Right ventricle myocardium inferior (tissue), 1 donor: ENCODE measurements at regions not wholly inside any gene's neighbourhood (a gene's known extent, or its start where the extent isn't known, plus 50 kb on each side); places are given as distances from the start of the nearest gene placed in this dataset.
"Not testable (repeated sequence)": the region's sequence is repeated elsewhere in the genome, so short reads cannot be mapped to it uniquely, and the experiment has no call there.

Experiments used
- ATAC-seq: fragments of 200-7000 bp; cut with Tn5 transposase; one replicate; pipeline ENCODE4 v1.9.1; 2020; ENCODE audit warnings: mild to moderate bottlenecking, moderate library complexity
- DNase-seq: peaks from one replicate; pipeline ENCODE4 v3.0.0; 2021; ENCODE audit errors: missing footprints
- intact Hi-C: fragments of 100-400 bp; cut with DNase I; formaldehyde crosslinking; loops from one replicate; pipeline ENCODE4 v1.11.0; 2022
- donor health status: DM: no; HTN: yes; CAD: no; lungs with severe emphysema.

DNA sequence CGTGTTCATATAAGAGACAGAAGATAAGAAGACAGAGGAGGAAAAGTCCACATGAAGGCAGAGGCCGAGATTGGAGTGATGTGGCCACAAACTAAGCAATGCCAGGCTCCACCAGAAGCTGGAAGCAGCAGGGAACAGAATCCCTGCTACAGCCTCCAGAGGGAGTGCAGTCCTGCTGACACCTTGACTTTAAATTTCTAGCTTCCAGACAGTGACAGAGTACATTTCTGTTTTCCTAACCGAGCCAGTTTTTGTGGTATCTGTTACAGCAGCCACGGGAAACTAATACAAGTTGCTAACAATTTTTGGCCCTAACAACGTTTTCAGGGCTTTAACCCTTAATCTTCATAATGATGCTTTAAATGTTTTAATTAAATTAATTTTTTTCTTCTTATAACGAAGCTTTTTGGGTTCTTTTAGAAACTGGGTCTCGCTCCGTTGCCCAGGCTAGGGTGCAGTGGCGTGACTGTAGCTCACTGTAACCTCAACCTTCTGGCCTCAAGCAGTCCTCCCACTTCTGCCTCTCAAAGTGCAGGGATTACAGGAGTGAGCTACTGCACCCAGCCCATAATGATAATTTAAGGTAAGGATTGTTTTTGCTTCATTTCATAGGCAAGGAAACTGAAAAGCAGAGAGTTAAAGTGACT lies 202.3 kb upstream of the PROK2 start:
- ATAC-seq: peak; percentile 34
- DNase-seq: no peak
- intact Hi-C loops: no loop called here

DNA sequence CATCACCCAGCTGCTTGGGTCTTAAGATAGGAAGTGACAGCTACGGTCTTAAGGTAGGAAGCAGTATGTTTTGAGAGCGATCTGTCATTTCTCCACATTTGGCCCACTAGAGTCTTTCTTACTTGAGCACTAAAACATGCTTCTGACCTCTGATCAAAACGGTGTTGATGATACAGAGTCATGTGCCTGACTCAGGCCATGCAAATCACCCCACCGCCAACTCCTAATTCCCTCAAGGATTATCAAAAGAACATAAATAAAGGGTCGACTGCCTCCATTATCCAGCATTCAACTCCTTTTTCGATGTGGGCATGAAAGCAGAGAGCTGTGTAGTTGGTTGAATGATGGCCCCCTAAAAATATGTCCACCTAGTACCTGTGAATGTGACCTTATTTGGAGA lies 201.7 kb upstream of the PROK2 start:
- ATAC-seq: no peak
- intact Hi-C loops: no loop called here
- DNase-seq: no peak

DNA sequence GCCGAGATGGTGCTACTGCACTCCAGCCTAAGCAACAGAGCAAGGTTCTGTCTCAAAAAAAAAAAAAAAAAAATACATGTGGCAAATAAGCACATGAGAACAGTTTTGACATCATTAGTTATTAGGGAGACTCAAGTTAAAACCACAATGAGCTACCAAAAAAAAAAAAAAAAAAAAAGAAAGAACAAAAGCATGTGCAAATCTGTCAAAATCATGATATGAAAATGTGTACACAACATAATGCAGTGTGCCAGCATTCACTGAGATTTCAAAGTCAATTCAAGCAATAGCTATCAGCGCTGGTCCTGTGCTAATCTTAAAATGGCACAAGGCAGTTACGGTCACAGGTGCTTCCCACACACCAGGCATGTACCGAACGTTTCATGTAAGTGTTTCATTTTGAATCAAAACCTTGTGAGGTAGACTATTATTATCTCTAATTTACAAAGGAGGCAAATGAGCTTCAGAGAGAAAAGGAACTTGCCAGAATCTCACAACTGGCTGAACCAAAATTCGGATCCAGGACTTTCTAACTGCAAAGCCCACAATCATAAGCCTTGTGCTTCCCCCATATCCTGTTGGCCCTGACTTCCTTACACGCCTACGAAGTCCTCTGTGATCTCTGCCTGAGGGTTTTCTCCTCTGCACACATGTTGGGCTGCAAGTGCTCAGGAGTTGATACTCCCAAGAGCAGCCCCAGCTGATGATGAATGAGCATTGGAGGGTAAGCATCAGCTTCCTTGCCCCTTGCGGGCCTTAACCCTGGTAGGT lies 200.1 kb upstream of the PROK2 start:
- DNase-seq (no peak), ATAC-seq (no peak)
- intact Hi-C loops: no loop called here

DNA sequence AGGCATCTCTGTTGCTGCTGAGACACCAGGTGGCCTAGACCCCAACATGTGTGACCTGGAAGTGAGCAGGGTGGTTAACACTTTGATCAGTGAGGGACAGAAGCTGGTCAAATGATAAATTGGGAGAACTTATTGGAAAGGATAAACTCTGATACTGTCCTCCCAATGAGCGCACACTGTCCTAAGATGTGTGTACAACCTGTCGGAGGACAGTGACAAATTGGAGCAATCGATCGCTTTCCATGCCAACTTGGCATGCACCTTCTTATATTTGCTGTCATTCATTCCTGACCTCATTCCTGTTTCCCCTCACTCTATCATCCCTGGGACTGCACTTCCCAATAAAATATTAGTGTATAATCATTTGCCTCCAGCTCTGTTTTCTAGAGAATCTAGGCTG lies 198.7 kb upstream of the PROK2 start:
- DNase-seq (no peak), ATAC-seq (no peak)
- intact Hi-C loops: no loop called here

DNA sequence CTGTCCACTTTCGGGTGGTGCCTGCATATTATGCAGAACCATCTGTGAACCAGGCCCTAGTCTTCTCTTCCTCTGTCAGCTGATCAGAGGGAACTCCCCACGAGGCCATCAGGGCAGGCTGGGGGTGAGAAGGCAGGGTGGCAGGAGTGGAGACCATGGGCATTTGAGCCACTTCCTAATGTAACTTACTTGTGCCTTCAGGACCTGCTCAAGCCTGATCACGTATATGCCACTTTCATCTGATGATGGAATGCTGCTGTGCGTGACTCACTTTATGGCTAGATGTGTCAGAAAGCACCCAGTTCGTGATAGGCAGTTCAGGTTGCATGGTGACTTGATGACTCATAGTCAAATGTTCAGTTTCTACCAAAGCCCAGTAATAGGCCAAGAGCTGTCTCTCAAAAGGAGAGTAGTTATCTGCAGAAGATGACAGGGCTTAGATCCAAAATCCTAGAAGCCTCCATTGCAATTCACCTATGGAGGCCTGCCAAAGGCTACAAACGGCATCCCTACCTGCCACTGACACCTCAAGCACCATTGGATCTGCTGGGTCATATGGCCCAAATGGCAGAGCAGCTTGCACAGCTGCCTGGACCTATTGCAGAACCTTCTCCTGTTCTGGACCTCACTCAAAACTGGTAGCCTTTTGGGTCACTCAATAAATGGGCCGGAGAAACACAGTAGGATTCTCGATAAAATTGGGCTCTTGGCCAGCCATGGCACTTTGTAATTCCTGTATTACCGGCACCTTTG lies 197.7 kb upstream of the PROK2 start:
- intact Hi-C loops, ATAC-seq: not testable (repeated sequence)

DNA sequence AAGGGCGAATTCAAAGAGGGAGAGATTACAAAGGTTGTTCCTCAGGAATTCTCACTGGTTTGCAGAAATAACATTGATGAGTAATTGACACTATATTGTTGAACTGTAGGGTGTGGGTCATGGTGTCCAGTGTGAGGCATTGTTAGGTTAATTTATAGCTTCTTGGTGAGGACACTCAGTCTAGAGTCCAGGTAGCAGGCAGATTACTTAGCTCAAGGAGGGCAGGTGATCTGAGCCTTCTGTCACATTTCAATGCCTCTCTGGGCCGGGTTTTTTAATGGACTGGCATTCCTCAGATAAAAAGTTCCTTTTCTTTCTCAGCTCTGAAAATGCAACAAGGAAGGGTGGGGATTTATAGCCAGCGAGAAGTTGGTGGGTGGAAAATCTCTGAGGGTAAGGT lies 194.2 kb upstream of the PROK2 start:
- DNase-seq (no peak), ATAC-seq (no peak)
- intact Hi-C loops: no loop called here

More for the DNA sequence above, 197.7 kb upstream of the PROK2 start:
- DNase-seq: not testable (repeated sequence)

DNA sequence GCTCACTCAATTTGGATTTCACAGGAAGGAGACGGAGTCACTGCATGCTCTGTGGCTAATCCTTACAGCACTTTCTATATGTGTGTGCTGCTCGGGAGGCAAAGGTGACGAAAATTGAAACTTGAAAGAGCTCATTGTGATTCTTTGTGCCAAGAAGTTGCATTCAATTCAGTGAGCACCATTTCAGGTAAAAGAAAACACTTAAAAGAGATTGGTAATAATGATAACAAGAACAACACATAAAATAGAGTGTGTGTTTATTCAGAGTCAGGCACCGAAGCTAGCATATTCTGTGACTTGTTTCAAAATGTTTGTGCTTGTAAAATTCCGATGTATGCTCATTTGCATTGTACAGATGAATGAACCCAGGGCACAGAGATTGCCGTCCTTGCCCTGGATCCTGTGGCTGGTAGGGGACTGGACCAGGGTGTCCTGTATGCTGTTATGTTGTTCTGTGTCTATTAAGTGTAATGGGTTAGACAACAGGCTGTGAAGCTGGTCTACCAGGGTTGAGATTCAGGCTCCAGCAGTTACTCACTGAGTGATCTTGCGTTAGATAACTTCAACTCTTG lies 193.3 kb upstream of the PROK2 start:
- DNase-seq (no peak), ATAC-seq (no peak)
- intact Hi-C loops: no loop called here

DNA sequence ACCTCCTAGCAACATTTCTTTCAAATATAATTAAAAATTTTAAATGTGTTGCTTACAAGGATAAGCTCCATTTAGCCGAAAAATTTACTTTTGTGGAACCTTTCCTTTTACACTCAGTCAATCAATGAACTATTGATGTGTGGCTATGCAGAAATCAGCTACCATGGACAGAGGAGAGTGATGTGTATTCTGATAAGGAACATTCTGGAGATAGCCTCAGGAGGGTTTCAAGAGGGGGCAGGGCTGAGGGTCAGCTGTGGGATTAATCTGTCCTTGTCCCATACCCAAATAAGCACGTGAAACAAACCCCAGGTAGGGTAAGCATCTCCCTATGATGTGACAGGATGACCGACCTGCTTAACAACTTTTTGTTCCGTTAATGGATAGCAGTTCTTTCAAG lies 192.6 kb upstream of the PROK2 start:
- ATAC-seq: no peak
- intact Hi-C loops: no loop called here
- DNase-seq: no peak

DNA sequence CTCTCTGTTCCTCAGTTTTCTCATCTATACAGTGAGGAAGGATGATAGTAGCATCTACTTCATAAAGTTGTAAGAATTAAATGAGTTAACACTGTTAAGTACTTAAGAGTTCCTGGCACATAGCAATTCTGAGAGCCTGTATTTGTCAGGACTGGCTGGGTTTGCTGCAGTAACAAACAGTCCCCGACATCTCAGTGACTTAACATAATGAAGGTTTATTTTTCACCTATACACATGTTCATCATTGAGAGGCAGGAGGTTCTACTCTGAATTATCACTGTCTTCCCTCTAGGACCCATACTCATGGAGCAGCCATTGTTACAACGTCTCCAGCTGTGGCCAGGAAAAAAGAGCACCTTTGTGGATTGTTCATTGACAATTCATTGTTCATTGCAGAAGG lies 190.6 kb upstream of the PROK2 start:
- no peak for ATAC-seq
- DNase-seq: no peak
- intact Hi-C loops: no loop called here

DNA sequence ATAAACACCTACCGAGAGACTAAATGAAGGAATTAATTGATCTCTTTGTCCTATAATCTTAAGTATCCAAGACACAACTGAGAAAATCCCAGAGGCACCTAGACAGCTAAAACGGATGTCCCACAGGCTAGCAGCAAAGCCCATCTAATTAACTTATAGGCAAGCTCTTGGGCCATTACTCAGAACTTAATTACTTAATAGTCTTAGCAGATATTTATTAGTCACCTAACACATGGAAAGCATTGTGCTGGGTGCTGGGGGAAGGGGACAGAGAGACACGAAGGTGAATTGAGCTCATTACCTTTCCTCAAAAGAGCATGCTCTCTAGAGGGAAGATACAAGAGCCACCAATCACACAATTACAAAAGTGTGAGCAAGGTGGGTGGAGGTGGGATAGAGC lies 189.8 kb upstream of the PROK2 start:
- no peak for ATAC-seq
- DNase-seq: no peak
- intact Hi-C loops: no loop called here

DNA sequence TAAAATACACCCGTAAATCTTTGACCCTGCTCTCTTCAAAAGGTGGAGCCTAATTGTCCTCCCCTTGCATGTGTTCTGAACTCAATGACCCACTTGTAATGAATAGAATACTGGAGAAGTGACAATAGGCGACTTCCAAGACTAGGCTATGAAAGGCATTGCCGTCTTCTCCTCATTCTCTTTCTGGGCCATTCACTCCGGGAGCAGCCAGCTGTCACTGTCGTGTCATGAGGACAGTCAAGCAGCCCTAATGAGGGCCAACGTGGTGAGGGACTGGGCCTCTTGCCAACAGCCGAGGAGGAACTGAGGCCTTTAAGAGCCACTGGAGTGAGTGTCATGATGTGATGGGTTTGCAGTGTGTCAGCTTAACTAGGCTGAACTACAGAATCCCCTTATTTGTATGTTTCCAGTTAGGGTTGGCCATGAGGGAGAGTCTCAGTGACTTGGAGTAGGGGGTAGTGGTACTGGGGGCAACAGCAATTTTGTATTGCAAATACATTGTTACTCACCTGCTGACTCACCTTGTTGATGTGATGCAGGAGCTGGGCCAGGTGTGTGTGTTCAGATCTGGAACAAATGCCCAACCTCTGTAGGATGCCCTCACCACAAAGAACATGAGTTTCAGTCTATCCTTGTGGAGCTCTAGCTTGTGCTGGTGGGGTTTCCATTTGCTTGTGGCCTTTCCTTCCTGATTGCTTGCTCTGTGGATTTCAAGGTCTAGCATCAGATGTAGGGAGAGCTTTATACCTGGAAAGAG lies 188.5 kb upstream of the PROK2 start:
- intact Hi-C loops: no loop called here
- ATAC-seq (no peak), DNase-seq (no peak)

DNA sequence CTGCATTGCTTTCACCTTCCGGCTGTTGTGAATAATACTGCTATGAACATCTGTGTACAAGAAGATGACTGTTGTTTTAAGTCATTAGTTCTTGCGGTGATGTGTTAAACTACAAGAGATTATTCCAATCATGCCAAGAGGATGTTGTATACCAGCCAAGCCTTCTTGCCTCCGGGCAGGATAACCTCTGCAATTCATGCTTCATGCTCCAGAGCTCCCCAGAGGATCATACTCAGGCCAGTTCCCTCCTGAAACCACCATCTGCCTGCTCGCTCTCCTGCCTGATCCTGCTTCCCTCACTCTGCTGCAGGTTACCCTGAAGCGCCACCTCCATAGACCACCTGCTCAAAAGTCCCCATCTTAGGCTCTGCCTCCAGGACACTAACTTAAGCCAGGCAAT lies 187.1 kb upstream of the PROK2 start:
- ATAC-seq (no peak), DNase-seq (no peak)
- intact Hi-C loops: no loop called here

DNA sequence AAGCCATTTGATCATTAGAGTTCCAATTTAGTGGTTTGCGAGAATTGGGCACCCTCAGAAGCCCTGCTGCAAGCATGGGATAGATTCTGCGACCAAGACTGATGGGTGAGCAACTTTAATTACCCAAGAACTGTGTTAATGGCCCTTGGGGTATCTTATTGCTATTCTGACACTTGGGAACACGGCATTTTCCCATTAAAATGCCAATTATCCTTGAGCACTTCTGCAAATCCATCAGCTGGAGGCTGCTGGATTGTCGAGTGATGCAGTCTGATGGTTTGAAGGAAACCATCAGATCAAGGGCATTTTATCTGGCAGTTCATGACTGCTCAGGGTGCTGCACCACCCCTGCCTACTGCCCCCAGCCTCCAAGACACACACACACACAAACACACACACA lies 183.6 kb upstream of the PROK2 start:
- no peak for ATAC-seq
- DNase-seq: no peak
- intact Hi-C loops: no loop called here

DNA sequence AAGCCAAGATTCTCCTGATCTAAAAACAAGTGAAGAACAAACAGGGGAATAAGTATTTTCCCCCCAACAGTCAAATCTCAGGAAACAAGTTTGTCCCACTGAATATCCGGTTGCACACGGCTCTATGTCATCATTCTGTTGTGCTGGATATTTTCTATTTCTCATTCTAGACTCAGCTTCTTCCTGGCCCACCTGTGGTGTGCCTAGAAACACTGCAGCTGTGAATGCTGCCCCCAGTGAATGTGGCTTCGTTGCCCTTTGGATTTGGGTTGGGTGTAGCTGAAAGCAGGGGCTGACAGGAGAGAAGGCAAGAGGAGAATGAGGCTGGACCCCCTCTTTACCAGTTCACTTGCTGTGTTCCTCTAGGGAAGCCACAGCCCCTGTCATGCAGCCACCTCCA lies 181.2 kb upstream of the PROK2 start:
- ATAC-seq: no peak
- intact Hi-C loops: no loop called here
- DNase-seq: no peak

DNA sequence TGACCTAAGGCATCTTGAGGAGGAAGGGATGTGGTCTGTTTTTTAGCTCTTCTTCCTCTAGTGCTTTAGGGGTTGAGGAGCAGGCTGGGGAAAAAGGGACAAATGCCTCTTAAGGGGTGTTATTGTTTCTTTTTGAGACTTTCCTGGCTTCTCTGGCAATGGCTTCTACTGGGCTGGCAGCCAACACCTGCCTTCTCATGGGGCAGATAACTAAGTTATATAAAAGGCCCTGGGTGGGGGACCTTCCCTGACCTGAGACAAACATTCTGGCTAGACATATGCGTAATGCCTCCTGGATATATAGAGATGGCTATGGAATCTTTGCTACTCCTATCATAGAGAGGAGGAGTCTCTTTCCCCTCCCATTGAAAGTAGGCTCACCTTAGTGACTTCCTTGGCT lies 179.2 kb upstream of the PROK2 start:
- no peak for ATAC-seq
- DNase-seq: no peak
- intact Hi-C loops: no loop called here

DNA sequence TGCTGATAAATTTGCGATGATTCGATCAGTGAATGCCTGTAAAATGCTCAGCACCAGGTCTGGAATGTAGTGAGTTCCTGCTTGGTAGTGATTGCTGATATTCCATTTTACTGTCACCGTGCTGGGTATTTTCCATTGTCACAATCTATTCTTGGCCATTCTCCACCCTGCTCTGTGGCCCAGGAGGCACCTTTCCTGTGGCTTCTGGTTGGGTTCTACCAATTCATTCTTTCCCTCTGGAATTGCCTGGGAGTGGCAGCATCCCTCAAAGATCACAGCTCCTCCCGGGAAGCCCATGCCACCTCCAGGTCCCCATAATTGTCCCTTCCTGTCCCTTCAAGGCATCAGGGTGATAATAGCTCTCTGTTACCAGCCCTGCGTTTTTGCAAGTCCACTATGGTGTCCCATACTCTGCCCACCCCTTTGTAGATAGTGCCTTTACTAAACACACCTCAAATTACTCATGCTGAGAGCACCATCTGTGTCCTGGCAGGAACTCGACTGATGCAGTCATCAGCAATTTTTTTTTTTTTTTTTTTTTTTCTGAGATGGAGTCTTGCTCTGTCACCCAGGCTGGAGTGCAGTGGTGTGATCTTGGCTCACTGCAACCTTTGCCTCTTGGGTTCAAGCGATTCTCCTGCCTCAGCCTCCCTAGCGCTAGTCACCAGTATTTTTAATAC lies 177.8 kb upstream of the PROK2 start:
- DNase-seq: no peak
- ATAC-seq: no peak
- intact Hi-C loops: no loop called here

DNA sequence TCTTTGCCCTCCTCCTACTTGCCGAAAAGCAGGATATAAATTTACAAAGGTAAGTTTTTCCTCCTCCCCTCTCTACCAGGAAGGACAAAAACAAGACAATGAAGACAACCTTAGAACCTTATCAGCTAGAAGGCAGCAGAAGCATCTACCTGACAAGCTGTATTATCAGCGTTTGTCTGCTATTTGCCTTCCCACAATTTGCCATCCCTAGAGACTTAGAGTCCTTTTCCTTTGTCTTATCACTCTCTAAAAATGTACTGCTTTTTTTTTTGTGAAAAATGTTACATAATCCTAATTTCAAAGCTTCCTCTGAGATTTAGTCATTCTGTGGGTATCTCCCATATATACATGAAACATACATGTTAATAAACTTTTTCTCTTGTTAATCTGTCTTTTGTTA lies 176.9 kb upstream of the PROK2 start:
- no peak for ATAC-seq
- intact Hi-C loops: no loop called here
- no peak for DNase-seq

DNA sequence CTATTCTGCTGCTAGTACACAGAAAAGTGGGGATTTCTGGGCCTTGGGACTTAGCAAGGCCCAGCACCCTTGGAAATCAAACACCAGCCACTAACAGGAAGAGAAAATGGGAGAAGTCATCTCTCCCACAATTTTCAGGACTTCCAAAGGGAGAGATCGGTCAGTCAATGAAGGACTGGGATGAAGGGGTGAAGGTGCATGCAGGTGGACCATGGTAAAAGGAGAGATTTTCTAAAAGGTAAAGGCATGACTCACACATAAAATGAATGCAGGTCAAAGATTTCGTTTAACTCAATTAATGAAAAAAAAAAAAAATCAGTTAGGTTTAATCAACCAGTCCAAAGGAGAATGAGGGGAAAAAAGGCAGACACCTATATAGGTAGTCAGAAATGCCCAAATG lies 176.4 kb upstream of the PROK2 start:
- intact Hi-C loops: no loop called here
- no peak for ATAC-seq
- no peak for DNase-seq

DNA sequence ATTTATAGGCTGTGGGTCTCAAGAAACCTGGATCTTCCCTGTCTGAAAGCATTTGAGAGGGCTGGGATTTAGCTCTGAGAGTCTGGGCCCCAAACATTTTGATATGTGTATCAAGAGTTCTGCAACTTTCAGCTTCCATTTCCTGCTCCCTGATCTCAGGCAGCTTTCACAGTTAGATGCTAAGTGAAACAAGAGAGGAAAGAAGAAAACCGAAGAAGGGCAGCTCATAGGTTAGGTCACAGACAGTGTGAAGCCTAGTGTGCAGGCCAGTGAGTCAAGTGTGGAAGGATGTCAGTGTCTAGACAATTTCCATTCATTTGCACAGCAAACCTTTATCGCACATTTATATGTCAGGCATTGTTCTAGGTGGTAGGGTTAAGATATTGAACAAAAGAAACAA lies 173.6 kb upstream of the PROK2 start:
- no peak for ATAC-seq
- intact Hi-C loops: loop anchor here (5.0 to 10.0 kb wide), 3 partner anchors 84 to 864 kb away; no protein-coding TSS in a partner anchor
- DNase-seq: no peak
